Right lobe of liver (tissue), 4 donors: ENCODE measurements at regions not wholly inside any gene's neighbourhood (a gene's known extent, or its start where the extent isn't known, plus 50 kb on each side); places are given as distances from the start of the nearest gene placed in this dataset.

ENCODE experiments used
- POLR2A ChIP-seq: fragments of 450-650 bp; IDR thresholded peaks from one replicate; pipeline ENCODE4 v1.6.1; 2017; ENCODE audit warnings: antibody characterized with exemption, mild to moderate bottlenecking
- TF ChIP-seq, protein P1 (sequence below), 4 donors: fragments of 200-600 bp in 3 of 4; fragments of 450-650 bp in 1 of 4; IDR thresholded peaks; one replicate each; pipeline versions ENCODE4 v1.5.1 to v1.8.0; 2016 to 2022; ENCODE audit warnings: antibody characterized with exemption in 4 of 4, mild to moderate bottlenecking in 2 of 4
- donor health status: DM: no; HTN: no; CAD: no.
- donor health status: DM: no; HTN: no; CAD: no.
- donor health status: DM: no; HTN: yes; CAD: no.

DNA sequence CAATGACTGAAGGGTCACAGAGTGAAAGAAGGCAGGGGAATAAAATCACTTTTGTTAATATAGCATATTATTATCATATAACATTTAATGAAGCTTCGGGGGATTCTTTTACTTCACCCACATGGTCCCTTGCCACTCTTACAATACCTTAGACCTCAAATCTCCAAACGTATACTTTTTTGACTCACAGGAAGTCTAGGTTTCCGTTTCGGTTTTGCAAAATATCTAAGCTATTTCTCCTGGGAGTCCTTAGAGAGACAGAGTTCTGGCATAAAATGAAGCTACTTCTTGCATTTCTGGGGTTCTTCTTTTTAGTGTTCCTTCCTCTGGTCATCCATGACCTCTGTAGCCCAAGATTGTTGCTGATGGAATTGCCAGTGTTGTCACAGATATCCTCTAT lies 590.5 kb upstream of the ATP2B1 start:
- TF ChIP-seq, protein P1, sequence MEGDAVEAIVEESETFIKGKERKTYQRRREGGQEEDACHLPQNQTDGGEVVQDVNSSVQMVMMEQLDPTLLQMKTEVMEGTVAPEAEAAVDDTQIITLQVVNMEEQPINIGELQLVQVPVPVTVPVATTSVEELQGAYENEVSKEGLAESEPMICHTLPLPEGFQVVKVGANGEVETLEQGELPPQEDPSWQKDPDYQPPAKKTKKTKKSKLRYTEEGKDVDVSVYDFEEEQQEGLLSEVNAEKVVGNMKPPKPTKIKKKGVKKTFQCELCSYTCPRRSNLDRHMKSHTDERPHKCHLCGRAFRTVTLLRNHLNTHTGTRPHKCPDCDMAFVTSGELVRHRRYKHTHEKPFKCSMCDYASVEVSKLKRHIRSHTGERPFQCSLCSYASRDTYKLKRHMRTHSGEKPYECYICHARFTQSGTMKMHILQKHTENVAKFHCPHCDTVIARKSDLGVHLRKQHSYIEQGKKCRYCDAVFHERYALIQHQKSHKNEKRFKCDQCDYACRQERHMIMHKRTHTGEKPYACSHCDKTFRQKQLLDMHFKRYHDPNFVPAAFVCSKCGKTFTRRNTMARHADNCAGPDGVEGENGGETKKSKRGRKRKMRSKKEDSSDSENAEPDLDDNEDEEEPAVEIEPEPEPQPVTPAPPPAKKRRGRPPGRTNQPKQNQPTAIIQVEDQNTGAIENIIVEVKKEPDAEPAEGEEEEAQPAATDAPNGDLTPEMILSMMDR (IDR thresholded peaks at IDR 0.05) = no peak
- no peak for TF ChIP-seq POLR2A
